Vagina (tissue), 2 donors: ENCODE measurements at regions not wholly inside any gene's neighbourhood (a gene's known extent, or its start where the extent isn't known, plus 50 kb on each side); places are given as distances from the start of the nearest gene placed in this dataset.

Experiments
- POLR2AphosphoS5 ChIP-seq, 2 donors: sonication (generic); formaldehyde crosslinking; IDR thresholded peaks; one replicate each; pipeline ENCODE4 v1.9.0; 2017; ENCODE audit warnings: antibody characterized with exemption in 2 of 2, mild to moderate bottlenecking in 2 of 2, low read depth in 1 of 2; ENCODE audit not compliant: insufficient read depth in 1 of 2
- TF ChIP-seq, protein P1 (sequence below), 3 experiments: fragments of 450-650 bp in 2 of 3; fragments of 200-600 bp in 1 of 3; sonication (generic) in 1 of 3; IDR thresholded peaks; one replicate each; pipeline ENCODE4 v1.5.1; 2017 to 2019; ENCODE audit warnings: antibody characterized with exemption in 3 of 3, mild to moderate bottlenecking in 2 of 3, moderate library complexity in 2 of 3

DNA sequence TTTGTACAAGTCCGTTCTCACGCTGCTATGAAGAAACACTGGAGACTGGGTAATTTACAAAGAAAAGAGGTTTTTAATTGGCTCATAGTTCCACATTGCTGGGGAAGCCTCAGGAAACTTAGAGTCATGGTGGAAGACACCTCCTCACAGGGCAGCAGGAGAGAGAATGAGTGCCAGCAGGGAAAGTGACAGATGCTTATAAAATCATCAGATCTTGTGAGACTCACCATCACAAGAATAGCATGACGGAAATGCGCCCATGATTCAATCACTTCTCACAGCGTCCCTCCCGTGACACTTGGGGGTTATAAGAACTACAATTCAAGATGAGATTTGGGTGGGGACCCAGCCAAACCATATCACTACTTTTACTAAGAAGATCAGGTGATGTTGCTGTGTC is 285.8 kb downstream of the TMX3 start:
- TF ChIP-seq POLR2AphosphoS5 (IDR thresholded peaks at IDR 0.05; ENCODE audit: insufficient read depth in 1 of 2, low read depth in 1 of 2), result no peak
- TF ChIP-seq, protein P1, sequence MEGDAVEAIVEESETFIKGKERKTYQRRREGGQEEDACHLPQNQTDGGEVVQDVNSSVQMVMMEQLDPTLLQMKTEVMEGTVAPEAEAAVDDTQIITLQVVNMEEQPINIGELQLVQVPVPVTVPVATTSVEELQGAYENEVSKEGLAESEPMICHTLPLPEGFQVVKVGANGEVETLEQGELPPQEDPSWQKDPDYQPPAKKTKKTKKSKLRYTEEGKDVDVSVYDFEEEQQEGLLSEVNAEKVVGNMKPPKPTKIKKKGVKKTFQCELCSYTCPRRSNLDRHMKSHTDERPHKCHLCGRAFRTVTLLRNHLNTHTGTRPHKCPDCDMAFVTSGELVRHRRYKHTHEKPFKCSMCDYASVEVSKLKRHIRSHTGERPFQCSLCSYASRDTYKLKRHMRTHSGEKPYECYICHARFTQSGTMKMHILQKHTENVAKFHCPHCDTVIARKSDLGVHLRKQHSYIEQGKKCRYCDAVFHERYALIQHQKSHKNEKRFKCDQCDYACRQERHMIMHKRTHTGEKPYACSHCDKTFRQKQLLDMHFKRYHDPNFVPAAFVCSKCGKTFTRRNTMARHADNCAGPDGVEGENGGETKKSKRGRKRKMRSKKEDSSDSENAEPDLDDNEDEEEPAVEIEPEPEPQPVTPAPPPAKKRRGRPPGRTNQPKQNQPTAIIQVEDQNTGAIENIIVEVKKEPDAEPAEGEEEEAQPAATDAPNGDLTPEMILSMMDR (IDR thresholded peaks at IDR 0.05), result no peak
